Spleen (tissue), 7 donors: ENCODE measurements at regions not wholly inside any gene's neighbourhood (a gene's known extent, or its start where the extent isn't known, plus 50 kb on each side); places are given as distances from the start of the nearest gene placed in this dataset.

Source experiments
- POLR2A ChIP-seq, 3 donors: fragments of 450-650 bp; IDR thresholded peaks; one replicate each; pipeline ENCODE4 v1.5.1; 2017; ENCODE audit warnings: antibody characterized with exemption in 3 of 3, mild to moderate bottlenecking in 1 of 3
- POLR2AphosphoS5 ChIP-seq, 3 donors: sonication (generic); formaldehyde crosslinking; IDR thresholded peaks; one replicate each; pipeline ENCODE4 v1.5.1; 2017; ENCODE audit warnings: antibody characterized with exemption in 3 of 3
- TF ChIP-seq, protein P1 (sequence below), 11 experiments: fragments of 200-600 bp in 7 of 11; fragments of 450-650 bp in 4 of 11; sonication (generic) in 4 of 11; IDR thresholded peaks in 8 of 11; conservative IDR thresholded peaks in 3 of 11; 1 replicate in 7 of 11; 2 replicates in 4 of 11; pipeline versions ENCODE4 v1.4.0 to v1.8.0; 2016 to 2021; ENCODE audit warnings: antibody characterized with exemption in 11 of 11, inconsistent platforms in 4 of 11, mild to moderate bottlenecking in 1 of 11
- donor health status: DM: no; HTN: no; CAD: no; lungs with moderate emphysema.
- donor health status: DM: no; HTN: no; CAD: no.
- donor health status: DM: no; HTN: no; CAD: no.

- TF ChIP-seq, protein P1, sequence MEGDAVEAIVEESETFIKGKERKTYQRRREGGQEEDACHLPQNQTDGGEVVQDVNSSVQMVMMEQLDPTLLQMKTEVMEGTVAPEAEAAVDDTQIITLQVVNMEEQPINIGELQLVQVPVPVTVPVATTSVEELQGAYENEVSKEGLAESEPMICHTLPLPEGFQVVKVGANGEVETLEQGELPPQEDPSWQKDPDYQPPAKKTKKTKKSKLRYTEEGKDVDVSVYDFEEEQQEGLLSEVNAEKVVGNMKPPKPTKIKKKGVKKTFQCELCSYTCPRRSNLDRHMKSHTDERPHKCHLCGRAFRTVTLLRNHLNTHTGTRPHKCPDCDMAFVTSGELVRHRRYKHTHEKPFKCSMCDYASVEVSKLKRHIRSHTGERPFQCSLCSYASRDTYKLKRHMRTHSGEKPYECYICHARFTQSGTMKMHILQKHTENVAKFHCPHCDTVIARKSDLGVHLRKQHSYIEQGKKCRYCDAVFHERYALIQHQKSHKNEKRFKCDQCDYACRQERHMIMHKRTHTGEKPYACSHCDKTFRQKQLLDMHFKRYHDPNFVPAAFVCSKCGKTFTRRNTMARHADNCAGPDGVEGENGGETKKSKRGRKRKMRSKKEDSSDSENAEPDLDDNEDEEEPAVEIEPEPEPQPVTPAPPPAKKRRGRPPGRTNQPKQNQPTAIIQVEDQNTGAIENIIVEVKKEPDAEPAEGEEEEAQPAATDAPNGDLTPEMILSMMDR (IDR thresholded peaks at IDR 0.05 in 8 of 11, conservative IDR thresholded peaks at IDR 0.05 in 3 of 11) = no peak
- TF ChIP-seq POLR2AphosphoS5 (IDR thresholded peaks at IDR 0.05) (no peak), POLR2A (IDR thresholded peaks at IDR 0.05) (no peak)
These were observed 431.2 kb upstream of the SLC10A2 start for GRCh38 chr13:103497404-103497803.
